ENCODE measurements at regions not wholly inside any gene's neighbourhood (a gene's known extent, or its start where the extent isn't known, plus 50 kb on each side); places are given as distances from the start of the nearest gene placed in this dataset.

DNA sequence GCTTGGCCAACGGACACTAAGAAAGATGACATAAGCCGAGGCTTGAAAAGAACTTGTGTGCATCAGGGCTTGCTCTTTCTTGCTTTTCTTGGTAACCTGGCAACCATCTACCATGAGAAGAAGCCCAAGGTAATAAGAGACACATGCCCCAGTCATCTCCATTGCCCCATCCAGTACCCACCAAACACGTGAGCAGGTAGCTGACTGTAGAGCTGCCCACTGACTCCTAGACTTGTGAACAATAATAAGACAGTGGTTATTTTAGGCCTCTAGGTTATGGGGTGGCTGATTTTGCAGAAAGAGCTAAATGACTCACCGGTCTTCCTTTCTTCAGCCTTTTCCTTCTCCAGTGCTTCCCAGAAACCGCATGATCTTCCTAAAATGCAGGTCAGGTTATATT is 105.0 kb upstream of the JUN start:
- no peak for DNase-seq (ENCODE audit: low read depth)
- TF ChIP-seq, protein P1, sequence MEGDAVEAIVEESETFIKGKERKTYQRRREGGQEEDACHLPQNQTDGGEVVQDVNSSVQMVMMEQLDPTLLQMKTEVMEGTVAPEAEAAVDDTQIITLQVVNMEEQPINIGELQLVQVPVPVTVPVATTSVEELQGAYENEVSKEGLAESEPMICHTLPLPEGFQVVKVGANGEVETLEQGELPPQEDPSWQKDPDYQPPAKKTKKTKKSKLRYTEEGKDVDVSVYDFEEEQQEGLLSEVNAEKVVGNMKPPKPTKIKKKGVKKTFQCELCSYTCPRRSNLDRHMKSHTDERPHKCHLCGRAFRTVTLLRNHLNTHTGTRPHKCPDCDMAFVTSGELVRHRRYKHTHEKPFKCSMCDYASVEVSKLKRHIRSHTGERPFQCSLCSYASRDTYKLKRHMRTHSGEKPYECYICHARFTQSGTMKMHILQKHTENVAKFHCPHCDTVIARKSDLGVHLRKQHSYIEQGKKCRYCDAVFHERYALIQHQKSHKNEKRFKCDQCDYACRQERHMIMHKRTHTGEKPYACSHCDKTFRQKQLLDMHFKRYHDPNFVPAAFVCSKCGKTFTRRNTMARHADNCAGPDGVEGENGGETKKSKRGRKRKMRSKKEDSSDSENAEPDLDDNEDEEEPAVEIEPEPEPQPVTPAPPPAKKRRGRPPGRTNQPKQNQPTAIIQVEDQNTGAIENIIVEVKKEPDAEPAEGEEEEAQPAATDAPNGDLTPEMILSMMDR (IDR thresholded peaks at IDR 0.05; ENCODE audit: insufficient read depth, low read length) = no peak
- no peak overlapping the region for H3K4me3 ChIP-seq (ENCODE audit: low read depth, low read length)

DNA sequence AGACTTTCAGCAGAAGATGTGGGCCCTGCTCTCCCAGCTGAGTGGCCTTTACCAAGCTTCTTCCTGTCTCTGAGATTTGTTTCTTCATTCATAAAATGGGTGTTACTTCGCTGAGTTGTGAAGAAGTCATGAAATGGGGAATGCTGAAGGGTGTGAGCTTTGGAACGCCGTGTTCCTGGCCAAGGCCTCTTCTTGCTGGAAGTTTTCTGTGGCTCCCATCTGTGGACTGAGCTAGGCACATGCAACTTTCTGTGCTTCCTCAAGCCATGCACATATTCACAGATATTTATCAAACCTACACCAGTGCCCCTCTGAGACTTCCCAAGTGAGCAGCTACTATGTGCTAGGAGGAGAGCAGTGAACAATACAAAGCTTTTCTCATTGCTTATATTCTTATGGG is 106.3 kb upstream of the JUN start:
- DNase-seq (ENCODE audit: low read depth) = no peak
- TF ChIP-seq, protein P1 (IDR thresholded peaks at IDR 0.05; ENCODE audit: insufficient read depth, low read length) = no peak
- no peak overlapping the region for H3K4me3 ChIP-seq (ENCODE audit: low read depth, low read length)

DNA sequence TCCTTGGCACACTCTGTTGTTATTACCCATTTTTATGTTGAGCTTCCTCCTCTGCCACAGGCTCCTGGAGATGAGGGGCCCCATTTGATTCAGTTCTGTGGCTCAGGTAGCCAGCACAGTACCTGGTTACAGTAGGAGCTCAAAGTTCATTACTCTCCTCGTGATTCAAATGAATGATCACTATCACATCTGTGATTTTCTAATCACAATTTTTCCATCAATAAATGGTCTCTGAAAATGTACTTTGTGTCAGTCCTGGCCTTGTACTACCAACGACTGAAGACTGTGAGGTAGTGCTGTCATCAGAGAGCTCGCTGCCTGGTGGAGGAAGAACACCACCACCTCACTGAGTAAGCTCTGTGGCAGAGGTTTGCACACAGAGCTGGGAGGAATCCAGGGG is 106.8 kb upstream of the JUN start:
- TF ChIP-seq, protein P1 (IDR thresholded peaks at IDR 0.05; ENCODE audit: insufficient read depth, low read length) = no peak
- H3K4me3 ChIP-seq (ENCODE audit: low read depth, low read length) = no peak overlapping the region
- DNase-seq (ENCODE audit: low read depth) = no peak

DNA sequence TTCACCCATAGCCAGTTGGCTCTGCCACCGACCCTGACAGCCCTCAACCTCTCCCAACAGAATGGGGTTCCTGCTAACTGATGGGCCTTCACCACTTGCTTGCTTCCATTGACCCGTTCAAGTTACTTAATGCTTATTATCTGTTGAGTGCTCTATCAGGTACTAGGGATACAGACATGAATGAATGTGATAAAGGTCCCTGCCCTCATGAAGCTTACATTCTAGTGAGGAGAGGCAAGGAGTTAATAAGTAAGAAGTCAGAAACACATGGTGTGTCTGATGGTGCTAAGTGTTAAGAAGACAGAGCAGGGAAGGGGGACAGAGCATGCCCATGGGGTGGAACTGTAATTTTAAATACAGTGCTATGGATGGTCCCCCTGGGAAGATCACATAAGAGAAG is 107.5 kb upstream of the JUN start:
- H3K4me3 ChIP-seq (ENCODE audit: low read depth, low read length) = no peak overlapping the region
- no peak for DNase-seq (ENCODE audit: low read depth)
- TF ChIP-seq, protein P1 (IDR thresholded peaks at IDR 0.05; ENCODE audit: insufficient read depth, low read length) = no peak

DNA sequence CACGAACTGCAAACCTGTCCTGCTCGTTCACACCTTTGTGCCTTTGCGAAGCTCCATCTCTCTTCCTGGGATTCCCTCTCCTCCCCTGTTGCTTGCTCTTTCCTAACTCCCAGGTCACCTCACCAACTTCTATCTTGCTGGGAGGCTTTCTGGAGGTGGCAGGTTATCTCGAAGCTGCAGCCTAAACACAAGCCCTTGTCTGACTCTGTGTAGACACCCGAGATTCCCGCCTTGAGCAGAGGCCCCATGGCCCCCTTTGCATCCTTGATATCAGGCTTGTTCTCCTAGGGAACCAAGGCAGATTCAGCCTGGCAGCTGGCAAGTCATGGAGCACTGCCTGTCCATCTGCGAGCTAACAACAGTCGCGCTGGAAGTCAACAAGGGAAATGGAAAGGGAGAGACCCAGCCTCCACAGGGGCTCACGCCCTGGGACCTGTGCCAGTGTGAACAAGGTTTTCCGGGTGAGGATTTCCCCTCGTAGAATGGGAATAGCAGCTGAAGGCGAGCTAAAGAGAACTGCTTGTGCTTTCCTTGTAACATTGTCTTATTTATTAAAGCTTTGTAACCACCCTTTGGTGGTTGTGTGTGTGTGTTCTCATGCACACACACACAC is 109.5 kb upstream of the JUN start:
- DNase-seq (ENCODE audit: low read depth) = no peak
- H3K4me3 ChIP-seq (ENCODE audit: low read depth, low read length) = no peak overlapping the region
- TF ChIP-seq, protein P1 (IDR thresholded peaks at IDR 0.05; ENCODE audit: insufficient read depth, low read length) = no peak

DNA sequence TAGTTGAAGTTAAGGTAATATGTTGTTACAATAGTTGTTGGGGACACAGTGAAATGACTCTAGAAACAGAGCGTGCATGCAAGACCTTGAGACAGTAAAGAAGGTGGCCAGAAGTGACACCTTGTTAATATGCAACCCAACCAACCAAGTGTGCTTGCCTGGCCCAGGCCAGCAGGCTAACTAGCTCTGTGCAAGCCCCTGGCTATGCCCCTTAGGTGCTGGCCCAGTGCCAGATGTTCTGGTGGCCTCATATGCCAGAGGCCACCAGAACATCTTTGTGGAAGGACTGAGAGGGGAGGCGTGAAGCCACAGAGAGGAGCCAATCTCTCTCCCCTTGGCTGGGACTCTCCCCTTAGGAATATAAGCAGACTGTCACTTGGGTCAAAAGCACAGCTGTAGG is 111.2 kb upstream of the JUN start:
- TF ChIP-seq, protein P1 (IDR thresholded peaks at IDR 0.05; ENCODE audit: insufficient read depth, low read length) = no peak
- DNase-seq (ENCODE audit: low read depth) = no peak
- H3K4me3 ChIP-seq (ENCODE audit: low read depth, low read length) = no peak overlapping the region

DNA sequence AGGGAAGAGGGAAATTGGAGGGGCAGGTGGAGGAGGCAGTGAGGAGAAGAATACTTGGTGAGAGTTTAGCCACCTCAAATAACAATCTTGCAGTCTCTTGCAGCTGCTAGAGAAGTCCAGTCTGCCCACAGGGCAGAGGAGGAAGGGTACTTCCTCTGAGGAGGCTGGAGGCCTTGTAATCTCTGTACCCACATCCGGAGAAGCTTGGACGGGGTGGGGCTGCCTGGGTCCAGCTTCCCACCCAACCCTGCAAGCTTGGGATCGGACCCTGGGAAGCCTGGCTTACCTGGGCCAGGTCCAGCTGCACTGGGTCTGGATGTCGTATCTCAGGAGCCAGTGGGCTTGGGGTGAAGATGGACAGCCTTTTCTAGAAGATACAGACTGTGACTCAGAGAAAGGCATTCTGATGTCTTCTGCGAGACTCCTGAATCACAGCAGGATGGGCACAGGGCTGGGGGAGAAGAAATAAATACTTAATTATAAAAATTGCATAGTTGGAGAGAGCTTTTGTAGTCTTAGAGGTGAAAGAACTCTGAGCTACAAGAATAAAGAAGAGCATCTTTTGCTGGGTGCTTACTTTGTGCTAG is 111.8 kb upstream of the JUN start:
- no peak for DNase-seq (ENCODE audit: low read depth)
- no peak overlapping the region for H3K4me3 ChIP-seq (ENCODE audit: low read depth, low read length)
- TF ChIP-seq, protein P1 (IDR thresholded peaks at IDR 0.05; ENCODE audit: insufficient read depth, low read length) = no peak

All from fibroblast of the aortic adventitia (primary cell).